NCI-H146 treated with DMSO at 0.1 percent for 48 hours (cell line): ENCODE measurements at regions not wholly inside any gene's neighbourhood (a gene's known extent, or its start where the extent isn't known, plus 50 kb on each side); places are given as distances from the start of the nearest gene placed in this dataset.
"Not testable (repeated sequence)": the region's sequence is repeated elsewhere in the genome, so short reads cannot be mapped to it uniquely, and the experiment has no call there.

Experiments used
- DNase-seq: peaks from one replicate; lab custom pipeline; 2025; ENCODE audit not compliant: unreplicated experiment; lab: John Stamatoyannopoulos, UW

DNA sequence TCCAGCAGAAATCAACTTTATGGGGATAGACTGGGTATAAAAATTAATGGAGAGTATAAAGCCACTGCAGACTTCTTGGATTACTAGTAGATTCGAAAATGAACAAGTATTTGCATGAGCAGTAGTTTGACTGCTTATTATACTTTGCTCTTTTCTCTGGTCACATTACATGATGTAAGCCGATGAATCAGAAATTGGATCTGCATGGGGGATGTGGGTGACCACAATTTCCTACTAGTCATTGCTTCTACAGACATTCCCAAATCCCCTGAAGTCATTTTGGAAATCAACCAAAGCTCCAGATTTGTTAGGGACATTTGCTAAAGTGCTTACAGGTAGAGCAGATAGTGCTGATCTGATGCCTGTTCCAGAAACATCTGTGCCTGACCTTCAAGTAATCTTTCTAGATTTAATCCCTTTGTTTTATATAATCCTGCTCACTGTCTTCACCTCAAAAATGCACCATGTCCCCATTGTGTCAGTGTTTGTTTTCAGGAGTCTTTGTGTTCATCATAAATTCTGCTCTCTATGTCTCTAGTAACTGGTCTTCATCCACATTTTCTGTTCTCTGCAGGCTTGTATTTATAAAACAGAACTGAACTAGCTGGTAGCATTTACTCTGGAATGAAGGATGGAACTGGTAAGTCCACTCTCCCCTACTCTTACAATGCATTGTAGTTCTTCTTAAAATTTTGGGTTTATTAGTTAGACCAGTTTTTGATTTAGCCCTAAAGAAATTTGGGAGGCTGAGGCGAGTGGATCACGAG, 201.5 kb upstream of the CSNK1A1L start:
- no peak for DNase-seq

DNA sequence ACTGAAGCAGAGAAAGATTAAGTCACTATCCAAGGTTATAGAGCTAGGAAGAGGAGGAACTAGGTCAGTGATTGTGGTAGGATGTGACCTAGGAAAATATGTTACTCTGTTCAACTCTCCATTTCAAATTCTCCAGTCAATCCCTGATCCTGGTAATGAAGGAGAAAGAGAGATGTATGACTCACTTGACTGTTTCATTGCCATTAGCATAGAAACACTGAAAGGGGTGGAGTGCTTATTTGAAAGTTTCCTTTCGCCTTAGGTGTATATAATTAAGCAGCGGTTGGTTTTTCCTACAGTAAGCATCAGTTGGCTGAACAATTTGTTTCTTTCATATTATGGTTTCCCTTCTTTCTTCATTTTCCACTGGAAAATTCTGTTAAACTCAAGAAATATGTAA, 198.1 kb upstream of the CSNK1A1L start:
- DNase-seq = no peak

DNA sequence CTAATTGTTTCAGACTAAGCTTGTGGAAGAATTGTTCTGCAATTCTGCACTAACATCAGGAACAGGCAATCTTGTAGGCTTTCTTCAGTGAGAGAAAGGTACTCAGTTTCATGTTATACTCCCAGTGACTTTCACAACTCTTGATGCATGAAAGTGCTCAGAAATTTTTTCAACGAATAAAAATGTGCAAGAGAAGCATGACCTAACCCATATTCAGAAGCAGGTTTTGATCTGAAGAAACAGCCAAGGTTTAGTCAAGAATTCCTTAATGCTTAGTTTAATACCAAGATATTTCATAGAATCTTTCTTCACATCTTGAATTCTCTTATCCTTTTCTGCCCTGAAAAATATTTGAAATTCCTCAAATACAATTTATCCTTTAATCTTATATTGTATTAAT, 197.2 kb upstream of the CSNK1A1L start:
- DNase-seq = no peak

DNA sequence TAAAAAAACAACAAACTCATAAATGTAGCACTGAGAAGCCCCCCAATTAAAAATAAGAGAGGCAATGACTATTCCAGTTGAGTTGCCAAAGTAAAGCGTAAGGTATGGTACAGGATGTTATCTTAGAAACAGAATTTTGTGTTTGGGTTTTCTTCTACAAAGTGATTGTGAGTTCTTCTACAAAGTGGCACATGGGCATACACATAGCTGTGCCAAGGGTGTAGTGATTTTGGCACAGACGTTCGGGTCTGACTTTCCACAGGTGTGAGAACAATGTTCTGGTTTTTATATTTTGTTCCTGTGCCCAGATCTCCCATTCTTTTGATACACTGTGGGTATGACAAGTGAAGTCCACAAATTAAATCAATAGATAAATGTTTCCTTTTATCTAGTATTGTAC, 190.1 kb upstream of the CSNK1A1L start:
- DNase-seq = no peak

DNA sequence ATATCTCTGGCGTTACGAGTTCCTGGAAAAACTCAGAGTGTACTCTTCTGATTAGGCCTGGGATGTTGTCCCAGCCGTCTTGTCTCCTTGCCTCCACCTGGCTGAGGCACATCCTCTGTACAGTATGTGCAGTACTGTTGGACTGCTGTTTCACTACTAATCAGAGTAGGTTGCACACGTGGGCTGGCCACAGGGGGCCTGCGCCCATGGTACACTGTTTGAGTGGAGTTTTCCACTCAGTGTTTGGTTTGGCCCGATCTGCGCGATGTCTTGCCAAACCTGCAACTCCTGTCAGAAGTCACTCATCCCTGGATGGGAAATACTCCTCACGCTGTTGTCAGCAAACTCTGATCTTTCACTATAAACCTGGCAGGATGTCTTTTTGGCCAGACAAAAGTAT, 189.6 kb upstream of the CSNK1A1L start:
- no peak for DNase-seq

DNA sequence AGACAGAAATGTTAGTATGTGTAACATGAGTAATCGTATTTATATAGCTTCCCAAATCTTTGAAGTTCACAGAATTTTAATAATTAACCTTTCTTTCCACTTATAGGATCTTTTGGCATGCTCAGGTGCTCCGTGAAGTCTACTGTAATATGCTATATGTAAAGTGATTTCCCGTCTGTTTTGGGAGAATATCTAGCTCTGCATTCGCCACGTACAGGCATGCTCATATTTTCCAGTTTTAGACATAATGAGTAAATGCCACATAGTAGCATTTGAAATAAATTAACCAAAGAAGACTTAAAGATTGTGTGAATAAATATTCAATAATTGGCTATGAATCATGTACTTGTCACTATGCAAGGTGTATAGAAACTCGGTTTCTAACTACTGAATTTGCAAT, 189.0 kb upstream of the CSNK1A1L start:
- DNase-seq = no peak

DNA sequence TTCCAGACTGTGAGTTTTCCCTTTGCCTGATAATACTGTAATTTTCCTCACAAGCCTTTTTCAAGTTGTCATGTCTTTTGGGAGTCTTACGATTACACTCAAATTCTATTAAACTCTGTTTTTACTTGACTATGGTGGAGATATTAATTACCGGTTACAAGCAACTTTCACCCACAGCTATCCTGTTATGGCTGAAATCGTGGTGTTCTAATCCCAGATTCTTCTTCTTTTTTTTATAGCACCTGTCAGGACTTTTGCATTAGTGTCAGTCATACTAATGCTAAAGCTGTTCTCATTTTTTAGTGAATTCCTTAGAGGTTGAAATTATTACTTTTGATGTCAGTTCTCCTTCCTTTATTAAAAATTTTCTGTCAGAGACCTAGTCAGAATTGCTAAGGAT, 187.8 kb upstream of the CSNK1A1L start:
- DNase-seq = no peak

DNA sequence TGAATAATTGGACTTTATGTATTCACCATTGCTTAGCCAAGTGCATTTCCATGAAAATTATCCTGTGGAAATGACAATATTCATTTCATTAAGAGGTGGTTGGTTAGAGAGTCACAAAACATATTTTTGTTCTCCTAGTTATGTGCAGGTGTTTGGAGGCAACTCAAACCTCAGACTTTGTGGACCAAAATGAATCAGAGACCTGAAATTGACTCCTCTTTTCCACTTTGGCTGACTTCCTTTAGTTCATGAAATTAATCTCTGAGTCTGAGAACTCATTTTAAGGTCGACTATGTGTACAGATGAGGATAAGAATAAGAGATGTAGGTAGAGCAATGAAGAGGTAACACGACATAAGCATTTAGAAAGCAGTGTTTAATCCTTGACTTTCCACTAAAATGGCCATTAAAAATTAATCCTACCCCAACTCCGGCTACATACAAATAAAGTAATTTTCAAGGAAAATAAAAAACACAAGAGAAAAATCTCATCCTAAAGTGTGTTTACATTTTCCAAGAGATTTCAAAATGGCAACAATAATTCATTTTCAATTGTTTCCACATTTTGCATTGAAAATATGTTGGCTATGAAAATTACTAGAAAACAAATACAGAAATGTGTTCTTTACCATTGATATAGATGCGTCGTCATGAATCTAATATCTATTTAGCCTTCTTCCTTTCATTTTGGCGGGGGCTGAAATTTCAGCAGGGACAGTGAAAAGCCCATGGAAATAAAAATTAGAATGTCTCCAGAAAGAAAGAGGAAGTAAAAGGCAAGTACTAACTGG, 185.4 kb upstream of the CSNK1A1L start:
- DNase-seq = no peak

DNA sequence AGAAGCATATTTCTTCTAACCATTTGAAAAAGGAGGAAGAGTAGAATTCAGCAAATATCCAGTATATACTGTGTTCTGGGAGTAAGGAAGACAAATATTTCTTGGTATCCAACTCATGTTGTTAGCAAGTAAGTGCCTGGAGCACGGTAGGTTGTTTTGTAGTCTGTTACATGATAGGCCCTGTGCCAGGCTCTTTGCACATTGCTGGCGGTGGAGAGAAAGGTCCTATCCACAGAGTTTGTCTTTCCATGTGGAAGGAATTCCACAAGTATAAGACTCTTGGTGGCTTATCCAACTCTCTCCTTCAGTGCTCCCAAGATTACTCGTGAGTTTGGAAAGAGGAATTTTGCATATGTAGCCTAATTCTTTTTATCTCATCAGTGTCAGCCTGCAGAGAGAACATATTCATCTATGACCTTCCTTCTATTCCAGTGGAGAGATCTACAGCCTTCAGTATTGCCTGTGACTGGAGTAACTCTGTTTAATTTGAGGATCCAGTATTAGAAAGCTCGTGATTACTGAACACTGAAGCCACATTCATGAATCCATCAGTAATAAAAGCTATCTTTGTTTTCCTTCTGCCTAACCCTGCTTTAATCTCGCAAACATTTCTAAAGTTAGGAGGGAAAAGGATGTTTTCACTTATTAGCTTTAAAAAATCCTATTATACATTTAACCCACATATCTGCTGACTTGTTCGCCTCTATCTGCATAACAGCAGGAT, 183.9 kb upstream of the CSNK1A1L start:
- no peak for DNase-seq

DNA sequence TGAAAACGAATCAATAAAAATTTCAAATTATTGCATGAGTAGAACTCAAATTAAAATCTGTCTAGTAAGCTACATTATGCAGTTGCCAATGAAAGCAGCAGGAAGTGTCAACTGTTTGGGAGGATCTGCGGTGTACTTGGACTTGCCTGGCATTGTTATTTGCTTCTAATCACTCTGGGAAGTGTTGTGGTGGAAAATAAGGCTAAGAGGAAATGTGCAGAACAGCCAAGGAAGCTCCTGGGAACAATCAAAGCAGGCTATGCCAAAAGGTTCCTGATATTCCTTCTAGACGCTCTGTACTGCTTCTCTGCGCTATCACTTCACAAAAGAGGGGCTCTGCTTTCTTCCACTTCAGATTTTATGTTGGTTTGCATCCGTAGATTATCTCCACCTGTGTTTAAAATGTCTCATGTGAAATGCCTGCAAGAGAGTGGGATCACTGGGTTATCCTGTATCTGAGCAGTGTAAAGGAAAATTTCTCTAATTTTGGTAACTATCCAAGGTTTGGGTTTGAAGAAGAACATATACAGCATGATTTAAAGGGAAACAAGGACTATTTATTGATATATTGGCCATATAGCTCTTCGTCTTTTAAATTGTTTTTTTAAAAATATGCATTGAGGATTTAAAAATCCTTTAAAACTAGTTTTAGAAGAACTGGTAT, 182.7 kb upstream of the CSNK1A1L start:
- no peak for DNase-seq

DNA sequence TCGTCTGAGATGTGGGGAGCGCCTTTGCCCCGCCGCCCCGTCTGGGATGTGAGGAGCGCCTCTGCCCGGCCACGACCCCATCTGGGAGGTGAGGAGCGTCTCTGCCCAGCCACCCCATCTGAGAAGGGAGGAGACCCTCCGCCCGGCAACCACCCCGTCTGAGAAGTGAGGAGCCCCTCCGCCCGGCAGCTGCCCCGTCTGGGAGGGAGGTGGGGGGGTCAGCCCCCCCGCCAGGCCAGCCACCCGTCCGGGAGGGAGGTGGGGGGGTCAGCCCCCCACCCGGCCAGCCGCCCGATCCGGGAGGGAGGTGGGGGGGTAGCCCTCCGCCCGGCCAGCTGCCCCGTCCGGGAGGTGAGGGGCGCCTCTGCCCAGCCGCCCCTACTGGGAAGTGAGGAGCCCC, 174.8 kb upstream of the CSNK1A1L start:
- not testable (repeated sequence) for DNase-seq

DNA sequence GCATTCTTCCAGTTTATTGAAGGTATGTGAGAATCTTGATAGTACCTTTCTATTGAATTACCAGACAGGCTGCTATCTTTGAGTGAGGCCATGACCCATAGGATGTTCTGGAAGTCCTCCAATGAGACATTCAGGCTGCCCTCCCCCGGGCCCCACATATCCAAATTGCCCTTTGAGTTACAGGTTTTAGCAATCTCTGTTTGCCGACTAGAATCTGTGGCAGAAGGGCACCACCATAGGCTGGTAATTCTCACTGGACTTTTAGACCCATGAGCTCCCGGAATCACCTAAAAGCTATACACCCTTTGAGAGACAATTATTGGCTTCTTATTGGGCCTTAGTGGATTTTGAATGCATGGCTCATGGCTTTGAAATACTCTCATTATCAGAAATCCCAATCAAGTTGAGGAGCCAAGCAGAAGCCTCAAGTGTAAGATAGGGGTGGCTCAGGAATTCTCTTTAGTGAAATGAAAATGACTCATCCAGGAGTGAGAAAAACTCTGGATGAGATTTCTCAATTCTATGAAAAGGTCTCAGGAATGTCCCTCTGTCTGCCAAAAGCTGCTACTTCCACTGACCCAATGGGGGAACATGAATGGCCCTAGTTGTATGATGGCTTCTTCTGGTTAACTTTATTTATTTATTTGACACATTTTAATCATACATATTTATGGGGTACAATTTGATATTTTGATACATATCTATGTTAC, 172.1 kb upstream of the CSNK1A1L start:
- no peak for DNase-seq

DNA sequence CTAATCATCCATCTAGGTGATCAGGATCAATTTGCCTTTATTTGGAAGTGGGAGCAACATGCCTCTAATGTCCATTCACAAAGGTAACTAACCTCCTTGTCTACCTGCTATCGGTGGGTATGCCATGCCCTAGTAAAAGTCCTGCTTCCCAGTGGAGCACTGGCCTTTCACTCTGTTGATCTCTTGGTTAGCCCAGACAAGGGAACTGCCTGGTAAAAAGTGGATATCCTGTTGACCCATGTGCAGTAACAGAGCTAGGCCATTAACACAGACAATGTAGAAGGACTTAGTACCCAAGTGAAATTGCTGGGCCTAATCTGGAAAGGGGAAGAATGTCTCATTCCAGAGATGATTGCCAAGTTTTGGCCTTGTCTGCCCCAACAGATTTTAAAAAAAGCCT, 171.5 kb upstream of the CSNK1A1L start:
- DNase-seq = no peak

DNA sequence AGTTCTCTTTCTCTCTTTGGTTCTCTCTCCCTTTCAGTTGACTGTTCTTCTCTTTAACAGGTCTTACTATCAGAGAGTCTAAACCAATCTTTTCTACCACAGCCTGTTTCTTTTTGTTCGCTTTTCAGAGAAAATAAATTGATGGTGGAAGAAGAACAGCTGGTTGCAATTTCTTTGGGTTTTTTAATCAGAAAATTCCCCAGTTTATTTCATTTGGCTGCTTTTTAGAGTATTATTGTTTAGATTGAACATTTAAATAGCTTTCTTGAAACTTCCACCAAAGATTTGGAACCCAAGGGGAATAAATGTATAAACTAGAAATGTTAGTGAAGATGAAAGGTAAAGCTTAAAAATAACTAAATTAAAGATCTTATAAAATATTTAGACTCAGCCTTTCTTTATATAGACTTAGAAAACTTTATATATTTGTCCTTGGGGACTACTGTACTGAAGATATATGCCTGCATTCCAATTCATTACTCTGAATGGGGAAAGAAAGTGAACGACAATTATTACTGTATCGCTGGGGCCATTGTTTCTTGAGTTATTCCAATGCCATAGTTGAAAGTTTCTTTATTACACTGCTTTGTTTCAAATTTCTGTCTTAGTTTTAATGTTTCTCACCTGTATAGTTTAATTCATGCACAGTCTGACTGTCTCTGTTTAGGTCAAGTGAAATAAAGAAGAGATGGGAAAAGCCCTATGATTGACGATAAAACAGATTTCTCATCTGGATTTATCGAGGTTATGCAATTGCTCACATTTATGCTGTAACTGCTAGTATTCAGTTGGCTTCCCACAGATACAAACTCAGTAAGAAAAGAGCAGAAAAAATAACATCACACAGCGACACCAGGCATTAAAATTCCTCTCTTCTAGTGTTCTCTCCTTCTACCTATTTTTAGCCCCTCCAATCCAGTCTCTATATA, 169.4 kb upstream of the CSNK1A1L start:
- no peak for DNase-seq

DNA sequence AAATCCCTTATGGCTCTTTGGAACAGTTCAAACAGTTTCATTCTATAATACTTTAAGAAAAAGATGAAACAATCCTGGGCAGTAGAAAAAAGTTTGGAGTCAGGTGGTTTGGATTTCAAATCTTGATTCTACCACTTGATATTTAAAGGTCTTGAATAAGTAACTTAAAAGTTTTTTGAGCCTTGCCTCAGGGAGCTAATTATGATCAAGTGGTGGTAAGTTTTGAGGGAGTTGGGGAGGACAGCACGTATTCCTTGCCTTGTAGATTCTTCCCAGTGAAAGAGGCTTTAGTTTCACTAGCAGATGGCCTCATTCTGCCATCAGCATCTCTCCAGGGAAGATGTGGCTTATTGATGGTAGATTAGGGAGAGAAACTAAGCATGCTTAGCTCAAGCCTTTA, 168.4 kb upstream of the CSNK1A1L start:
- DNase-seq = no peak

DNA sequence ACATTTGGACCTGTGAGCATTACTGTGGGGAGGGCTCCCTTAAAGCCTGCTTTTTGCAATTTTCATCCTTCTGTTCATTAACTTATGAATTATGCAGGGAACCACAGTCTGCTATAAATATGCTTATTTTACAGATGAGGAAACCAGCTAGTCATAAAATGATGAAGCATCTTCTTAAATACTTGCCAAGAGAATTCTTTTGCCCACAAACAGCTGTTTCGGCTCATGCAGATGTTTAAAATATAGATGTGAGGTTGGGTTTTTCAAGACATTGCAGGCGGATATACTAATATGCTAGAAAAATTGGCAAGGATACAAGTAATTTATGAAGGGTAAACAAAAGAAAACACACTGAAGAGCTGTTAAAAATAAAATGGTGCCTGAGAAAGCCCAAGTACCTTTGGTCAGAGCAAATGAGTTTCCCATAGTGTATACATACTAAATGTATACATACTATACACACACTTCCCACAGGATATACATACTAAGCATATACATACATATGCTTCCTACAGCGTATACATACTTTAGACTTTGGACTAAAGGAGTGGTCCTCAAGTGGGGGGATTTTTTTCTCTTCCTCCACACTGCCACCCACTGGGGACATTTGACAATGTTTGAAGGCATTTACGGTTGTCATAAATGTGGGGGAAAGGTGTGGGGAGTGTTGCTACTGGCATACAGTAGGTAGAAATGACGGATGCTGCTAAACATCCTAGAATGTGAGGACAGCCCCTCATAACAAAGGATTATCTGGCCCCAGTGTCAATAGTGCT, 164.9 kb upstream of the CSNK1A1L start:
- DNase-seq = no peak

DNA sequence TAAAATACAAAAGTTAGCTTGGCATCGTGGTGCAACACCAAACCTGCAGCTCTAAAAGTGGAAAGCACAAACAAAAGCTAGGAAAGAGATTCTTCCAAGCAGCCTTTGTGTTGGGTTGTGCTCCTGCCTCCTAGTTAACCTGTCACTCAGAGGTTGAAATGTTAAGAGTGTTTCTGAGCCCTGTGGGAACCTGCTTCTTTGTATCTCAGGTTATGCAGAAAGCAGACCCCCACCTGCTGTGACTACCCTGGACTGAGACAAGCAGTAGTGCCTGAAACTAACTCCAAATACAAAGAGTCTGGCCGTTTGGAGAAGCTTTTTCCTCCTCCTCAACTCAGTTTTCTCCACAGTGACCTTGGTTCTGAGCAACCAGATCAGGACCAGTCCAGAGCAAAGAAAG, 158.4 kb upstream of the CSNK1A1L start:
- no peak for DNase-seq

DNA sequence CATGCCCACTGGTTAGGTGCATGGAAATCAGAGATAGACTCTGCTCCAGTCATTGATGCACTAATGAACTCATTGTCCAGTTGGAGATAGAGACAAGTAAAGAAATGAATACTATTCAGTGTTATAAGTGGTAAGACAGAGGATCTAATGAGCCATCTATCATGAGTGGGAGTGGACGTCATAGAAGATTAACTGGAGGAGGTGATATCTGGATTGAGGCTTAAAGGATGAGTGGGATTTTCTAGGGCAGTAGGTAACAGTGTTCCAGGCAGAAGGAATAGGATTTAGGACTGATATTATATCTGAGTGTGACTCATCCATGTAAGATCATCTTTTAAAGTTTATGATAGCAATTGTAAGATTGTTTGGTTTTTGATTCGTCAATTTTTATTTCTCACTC, 152.2 kb upstream of the CSNK1A1L start:
- DNase-seq = no peak

DNA sequence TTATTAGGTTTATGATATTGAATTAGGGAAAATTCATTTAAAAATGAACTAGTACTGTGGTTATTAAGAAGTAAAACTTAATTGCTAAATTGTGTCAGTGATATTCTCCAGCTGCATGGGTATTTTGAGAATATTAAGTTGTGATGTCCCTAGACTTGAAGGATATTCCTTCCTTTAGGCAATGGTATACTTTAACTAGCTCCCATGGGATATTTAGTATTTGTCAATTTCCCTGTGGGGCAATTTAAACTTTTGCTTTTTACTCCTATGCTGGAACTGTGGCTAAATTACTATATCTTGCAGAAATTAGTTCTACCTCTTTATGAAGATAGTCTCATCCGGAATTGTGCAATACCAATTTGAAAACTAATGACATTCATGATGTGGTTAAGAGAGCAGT, 151.6 kb upstream of the CSNK1A1L start:
- DNase-seq = no peak
